ENCODE measurements at regions not wholly inside any gene's neighbourhood (a gene's known extent, or its start where the extent isn't known, plus 50 kb on each side); places are given as distances from the start of the nearest gene placed in this dataset.

DNA sequence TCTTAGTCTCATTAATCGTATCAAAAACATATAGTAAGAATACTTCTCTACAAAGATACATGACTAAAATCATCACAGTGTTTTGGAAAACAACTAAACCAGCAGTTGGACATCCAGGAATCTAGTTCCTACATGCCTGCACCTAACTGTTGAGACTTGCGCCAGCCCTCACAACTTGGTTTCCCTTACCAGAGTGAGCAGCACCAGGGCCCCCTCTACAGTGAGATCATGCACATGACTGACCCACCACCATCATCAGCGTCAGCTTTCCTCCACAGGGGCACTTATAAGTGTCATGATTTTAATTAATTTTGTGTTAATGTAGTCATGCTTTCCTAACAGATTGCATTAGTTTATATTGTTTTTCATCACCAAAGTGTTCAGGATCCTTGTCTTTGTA is 1322.0 kb downstream of the EFNB2 start:
- DNase-seq (ENCODE audit: low spot score) = no peak

DNA sequence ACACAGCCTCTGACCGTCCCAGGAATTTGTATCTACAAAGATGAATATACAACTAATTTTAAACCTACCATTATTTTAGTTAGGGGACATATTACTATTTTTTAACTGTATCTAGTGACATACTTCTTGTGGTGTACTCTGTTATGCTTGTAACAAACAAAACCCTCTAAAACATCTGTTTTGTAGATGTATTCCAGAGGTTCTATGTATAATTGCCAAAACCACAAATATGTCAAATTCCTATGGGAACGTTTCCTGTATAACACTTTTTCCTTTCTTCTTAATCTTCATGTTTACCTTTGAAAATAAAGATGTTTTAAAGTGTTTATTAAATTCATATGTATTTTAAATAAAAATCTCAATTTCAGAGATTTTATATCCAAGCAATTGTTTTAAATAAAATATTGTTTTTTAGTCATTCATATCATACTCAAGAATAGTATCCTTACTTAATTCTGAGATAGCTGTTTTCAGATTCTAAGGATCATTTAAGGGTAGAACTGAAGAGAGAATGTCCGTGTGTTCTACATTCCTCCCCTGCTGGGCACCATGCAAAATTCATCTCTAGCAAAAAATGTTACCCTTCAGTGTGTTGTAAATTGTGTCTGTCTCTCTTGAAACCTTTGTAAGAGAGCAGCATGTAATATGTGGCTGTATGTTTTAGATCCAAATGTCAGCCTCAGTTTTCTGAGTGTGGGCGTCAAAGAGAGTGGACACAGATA is 1327.7 kb downstream of the EFNB2 start:
- no peak for DNase-seq (ENCODE audit: low spot score)

DNA sequence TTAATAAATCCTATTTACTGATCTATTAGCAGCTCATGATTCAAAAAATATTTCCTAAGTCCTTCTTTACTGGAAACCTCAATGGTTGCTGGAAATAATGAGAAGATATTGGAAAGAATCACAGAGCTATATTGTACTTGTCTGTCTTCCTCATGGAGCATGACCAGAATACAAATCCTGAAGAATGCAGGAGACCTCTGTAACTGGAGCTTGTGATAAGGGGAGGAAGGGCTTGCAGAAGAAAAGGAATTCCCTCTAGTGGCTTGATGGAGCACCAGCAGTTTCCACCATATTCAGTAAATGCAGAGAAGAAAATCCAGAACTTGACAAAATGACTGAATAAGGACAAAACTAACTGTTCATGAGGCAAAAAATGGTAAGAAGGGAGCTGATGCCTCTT is 1333.1 kb downstream of the EFNB2 start:
- peak; percentile 8 for DNase-seq (ENCODE audit: low spot score)

DNA sequence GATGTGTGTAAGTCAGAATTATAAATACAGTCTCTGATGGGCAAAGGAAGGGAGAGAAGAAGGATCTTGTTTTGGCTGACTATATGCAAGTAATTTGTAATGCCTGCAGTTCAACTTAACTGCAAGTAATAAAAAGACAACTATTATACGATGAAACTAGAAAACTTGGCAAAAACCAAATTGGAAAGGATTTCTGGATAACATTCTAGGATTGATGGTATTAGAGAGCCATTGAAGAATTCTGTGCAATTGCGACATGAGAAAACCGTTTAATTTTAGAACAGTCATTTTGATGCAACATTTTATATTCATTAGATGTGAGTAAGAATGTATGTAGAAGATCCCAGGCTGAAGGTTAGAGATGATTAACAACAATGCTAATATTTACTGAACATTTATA is 1334.1 kb downstream of the EFNB2 start:
- no peak for DNase-seq (ENCODE audit: low spot score)

DNA sequence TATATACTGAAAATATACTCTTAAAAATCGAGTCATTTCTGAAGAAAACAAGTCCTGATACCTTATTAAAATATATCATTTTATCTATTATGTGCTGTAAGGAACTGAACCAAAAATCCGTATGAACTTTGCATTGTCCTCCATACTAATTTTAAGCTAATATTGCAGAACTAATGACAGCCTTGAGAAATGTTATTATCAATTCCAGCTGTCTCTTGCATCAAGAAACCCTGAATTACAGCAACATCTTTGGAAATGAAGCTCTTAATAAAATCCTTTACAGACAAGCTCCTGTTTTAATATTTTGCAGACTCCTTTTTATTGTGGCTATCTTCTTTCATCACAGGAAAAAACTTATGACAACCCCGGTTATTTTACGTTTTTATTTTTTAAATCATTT is 1335.3 kb downstream of the EFNB2 start:
- no peak for DNase-seq (ENCODE audit: low spot score)

DNA sequence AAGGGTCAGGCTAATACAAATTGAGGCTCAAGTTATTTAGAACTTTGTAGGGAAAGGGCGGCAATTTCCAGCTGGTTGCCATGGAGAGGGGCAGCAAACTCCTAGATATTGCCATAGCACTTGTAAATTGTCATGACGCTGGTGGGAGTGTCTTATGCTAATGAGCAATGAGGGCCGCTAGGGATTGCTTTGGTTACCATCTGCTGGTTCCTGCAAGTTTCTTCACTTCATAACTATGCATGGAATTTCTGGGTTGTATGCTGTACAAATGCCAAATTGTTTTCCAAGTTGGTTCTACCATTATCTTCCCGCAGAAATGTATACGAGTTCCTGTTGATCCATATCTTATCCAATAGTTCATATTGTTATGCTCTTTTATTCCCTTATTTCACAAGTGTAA is 1339.4 kb downstream of the EFNB2 start:
- DNase-seq (ENCODE audit: low spot score) = peak; percentile 12

DNA sequence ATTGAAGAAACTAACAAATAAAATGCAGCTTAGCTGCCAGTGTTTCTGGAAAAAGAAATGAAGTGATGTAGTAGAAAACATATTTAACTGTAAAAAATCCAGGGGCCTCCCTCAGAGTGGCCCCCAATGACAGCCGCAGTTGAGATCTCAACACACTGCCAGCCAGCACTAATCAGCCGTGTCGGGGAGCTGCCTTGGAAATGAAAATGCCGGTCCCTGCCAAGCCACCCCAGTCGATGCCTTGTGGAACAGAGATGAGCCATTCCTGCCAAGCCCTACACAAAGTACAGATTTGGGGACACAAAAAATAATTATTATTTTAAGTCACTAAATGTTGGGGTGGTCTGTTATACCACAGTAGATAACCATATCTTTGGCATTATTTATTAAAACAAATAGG is 1342.4 kb downstream of the EFNB2 start:
- no peak for DNase-seq (ENCODE audit: low spot score)

DNA sequence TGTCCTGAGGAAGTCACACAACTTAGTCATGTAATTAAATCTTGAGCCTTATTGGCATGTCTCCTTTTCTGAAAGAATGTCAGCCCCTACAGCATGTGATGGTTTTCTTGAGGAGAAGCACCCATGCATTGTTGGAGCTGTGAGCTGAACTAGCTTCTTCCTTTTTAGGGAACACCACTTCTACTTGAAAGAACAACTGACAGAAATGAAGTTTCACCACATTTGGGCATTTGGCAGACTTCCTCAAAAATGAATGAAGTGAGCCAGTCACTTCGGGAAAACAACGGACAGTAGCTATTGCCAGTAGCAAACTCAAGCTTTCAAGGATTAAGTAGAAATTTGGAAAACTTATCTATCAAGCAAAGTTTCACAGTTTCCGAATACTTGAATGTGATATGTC is 1351.3 kb downstream of the EFNB2 start:
- DNase-seq (ENCODE audit: low spot score) = no peak

DNA sequence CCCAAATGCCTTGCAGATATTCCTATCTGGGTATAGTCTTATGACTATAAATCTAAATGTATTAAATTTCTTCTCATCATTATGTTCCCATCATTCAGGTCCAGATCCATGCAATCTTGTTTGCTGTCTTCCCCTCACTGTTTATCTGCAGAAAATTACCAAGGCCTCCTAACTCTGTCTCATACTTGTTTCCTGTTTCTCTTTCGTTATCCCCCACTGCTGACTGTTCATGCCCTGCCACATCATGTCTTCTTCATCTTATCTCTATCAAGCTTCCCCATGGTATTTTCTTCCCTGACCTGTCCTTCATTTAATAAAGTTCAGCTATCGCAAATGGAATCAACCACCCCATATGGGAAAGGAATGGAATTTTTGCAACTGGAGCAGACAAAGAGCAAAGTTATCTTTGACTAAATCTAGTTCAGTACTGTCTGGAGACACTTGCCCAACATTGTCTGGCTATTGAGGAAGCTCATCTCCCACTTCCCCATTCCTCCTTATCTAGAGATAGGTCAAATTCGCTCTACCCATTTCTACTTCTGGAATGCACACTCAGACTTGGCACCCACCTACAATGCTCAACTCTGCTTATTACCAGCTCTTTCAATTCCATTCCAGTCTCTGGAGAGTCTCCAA is 1358.1 kb downstream of the EFNB2 start:
- no peak for DNase-seq (ENCODE audit: low spot score)

DNA sequence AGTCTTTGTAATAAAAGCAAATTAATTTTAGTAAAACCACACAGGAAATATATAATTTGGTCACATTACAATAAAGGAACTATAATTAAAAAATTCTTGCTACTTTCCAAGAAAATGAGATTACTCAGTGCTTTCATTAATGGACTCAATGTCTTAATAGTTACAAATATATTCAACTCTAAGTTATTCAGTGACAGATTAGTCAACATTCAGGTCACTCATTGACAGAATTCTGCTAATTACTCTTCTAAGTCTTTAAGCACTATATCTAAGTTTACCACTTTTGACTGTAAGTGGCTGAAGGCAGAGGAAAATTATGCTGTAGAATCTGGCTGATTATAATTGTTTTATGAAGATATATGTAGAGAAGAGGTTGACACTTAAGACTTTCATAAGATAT is 1365.0 kb downstream of the EFNB2 start:
- no peak for DNase-seq (ENCODE audit: low spot score)

DNA sequence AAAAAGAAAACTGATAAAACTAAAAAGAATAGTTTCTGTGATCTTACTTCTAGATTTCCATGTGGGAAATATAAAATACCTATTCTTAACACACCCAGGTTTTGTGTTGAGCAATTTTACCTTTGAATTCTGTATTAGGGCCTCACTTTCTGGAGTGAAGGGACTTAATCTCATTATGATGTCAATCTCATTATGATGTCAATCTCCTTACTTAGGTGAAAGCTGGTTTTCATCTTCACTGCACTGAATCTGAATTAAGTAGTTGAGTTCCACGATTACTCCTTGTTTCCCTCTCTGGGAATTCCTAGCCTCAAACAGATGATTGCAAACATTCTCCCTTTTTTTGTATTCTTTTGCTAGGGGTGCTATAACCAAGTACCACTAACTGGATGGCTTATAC is 1367.2 kb downstream of the EFNB2 start:
- no peak for DNase-seq (ENCODE audit: low spot score)

DNA sequence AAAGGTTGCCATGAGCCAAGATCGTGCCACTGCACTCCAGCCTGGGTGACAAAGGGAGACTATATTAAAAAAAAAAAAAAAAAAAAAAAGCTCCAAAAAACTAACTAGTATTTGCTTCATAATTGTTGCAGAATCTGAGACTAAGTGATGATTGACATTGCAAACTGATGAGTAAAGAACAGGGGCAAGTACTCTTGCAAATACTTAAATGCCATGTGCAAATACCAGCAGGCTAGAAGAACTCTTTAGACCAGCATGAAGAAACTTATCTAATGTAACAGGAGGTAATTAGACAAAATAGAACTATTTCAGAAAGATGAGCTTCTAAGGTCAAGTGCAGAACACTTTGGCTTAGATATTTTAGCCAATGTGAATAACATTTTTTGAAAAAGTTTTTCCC is 1368.1 kb downstream of the EFNB2 start:
- DNase-seq (ENCODE audit: low spot score) = no peak

DNA sequence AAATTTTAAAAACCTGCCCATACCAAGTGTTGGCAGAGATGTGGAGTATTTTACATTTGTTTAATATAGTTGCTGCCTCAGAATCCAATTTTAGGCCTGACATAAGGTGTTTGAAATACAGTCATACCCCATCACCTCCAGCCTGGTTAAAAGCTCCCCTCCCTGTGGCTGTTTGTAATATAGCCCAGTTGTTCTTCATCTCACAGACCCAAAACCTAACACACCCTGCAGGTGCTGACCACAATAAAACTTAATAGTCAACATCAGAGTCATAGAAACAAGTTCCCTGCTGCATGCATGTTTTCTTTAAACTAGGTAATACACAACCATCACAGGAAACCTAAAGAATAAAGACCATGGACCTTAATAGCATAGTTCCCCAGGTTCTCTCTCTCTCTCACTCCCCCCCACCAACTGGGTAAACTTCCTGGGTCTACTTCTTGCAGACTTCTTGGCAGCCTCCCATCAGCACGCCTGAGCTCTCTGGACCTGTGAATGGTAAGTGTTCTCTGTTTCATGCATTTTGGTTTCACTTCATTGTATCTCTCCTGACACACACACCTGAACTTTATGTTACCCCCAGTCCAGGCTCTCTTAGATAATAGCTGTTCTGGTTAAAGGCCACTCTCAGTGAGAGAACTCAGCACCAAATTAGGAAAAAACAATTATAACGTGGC is 1369.9 kb downstream of the EFNB2 start:
- DNase-seq (ENCODE audit: low spot score) = no peak

DNA sequence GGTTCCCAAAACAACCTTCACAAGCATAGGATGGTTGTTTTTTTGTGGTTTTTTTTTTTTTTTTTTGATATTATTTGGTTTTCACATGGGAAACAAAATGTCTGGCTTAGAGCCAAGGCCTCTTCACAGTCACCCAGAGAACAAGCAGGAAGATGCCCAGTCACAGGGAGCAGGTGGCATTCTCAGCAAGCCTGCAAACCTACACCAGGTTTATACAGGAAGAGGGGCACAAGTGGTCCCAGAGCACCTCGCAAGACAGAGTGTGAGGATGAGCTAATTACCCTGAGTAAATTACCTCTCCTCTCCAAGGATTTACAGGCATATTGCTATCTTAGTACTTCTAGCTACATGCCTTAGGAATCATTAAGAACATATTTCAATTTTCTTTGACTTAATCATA is 1375.6 kb downstream of the EFNB2 start:
- no peak for DNase-seq (ENCODE audit: low spot score)

DNA sequence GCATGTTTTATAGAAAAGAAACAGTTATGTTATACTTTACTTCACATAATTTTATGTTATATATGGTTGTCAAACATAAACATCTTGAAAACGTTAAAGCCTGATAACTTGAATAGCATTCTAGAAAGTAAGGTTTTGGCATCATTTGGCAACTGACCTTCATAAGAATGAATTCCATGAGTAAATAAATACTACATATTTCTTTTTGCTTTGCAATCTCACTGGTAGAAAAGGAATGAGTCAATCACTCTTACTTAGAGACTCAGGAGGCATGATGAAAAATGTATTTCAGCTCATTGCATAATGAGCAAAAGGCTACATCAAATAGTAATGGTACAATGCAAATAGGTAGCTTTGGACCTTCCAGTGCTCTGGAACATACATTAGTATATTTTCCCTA is 1381.9 kb downstream of the EFNB2 start:
- DNase-seq (ENCODE audit: low spot score) = no peak

DNA sequence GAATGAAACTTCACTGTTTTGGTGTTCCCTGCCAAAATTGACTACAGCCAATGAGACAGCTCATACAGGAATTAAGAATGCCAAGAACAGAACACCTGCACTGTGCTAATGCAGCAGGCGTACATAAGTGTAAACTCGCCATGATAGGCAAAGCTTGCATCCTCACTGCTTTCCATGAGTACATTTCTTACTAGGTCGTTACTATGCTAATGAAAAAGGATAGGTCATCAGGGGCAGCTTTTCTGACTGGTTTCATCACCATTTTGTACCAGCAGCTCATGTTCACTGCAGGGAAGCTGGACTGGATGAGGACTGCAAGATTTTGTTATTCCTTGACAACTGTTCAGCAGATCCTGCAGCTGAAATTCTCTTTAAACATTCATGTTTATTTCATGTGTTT is 1383.8 kb downstream of the EFNB2 start:
- DNase-seq (ENCODE audit: low spot score) = no peak

DNA sequence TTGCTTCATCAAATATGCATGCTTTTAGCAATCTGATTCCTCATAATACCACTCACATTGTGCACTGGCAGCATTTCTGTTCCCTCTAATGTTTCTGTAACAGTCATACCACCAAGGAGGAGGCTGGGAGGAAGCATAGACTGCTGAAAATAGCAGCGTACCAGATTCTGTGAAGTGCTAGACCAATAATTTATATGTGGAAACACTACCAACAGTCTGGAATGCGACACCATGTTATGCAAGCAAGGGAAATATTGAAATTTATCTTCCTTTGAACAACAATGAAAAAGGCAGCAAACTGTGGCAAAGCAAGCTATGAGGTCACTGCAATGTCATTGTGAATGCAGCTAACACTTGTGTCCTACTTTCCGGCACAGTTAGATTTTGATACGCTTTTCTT is 1388.0 kb downstream of the EFNB2 start:
- no peak for DNase-seq (ENCODE audit: low spot score)

DNA sequence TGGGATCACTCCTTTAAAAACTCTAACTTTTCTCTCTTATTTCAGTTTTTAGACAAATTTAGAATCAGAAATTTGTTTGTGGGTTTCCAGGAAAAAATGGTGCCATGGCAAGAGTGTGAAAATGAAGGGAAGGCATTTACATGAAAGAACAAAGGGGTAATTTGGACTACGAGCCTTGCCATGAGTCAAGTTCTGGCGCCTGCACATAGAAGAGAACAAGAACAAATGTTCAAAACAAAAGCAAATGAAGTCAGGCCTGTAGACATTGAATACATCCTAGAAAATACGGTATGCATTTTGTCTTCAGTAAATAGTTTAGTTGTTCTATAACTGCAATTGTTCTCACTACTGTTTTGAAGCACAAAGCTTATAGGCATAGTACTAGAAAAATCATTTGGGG is 1390.5 kb downstream of the EFNB2 start:
- DNase-seq (ENCODE audit: low spot score) = no peak

DNA sequence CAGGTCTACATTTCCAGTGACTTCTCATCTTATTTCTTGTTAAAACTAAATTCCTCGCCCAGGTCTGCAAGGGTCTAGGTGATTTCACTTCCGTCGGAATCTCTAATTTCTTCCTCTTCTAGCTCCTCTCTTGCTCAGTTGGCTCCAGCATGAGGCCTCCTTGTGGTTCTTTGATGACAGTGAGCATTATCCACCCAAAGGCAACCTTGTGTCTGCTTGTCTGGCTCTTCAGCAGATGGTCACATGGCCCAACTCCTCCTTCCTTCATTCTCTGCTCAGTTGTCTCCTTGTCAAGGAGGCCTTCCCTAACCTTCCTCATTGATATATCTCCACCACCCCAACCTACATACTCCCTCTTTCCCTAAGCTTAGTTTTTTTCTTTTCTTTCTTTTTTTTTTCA is 1391.4 kb downstream of the EFNB2 start:
- no peak for DNase-seq (ENCODE audit: low spot score)

DNA sequence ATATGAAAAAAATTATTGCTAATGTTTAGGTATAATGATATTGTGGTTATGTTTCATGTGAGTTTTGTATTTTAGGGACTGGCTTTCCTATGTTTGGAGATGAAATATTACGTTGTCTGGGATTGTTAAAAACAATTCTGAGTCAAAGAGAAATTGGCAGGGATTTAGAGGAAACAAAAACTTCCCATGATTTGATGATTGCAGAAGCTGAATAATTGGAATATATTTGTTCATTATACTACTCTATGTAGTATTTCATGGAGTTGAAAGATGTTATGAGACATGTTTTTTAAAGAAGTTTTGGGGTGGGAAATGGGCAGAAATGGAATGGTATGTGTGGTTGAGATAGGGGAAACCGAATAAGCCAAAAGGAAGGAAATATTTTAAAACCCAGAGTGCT is 1392.9 kb downstream of the EFNB2 start:
- no peak for DNase-seq (ENCODE audit: low spot score)

DNA sequence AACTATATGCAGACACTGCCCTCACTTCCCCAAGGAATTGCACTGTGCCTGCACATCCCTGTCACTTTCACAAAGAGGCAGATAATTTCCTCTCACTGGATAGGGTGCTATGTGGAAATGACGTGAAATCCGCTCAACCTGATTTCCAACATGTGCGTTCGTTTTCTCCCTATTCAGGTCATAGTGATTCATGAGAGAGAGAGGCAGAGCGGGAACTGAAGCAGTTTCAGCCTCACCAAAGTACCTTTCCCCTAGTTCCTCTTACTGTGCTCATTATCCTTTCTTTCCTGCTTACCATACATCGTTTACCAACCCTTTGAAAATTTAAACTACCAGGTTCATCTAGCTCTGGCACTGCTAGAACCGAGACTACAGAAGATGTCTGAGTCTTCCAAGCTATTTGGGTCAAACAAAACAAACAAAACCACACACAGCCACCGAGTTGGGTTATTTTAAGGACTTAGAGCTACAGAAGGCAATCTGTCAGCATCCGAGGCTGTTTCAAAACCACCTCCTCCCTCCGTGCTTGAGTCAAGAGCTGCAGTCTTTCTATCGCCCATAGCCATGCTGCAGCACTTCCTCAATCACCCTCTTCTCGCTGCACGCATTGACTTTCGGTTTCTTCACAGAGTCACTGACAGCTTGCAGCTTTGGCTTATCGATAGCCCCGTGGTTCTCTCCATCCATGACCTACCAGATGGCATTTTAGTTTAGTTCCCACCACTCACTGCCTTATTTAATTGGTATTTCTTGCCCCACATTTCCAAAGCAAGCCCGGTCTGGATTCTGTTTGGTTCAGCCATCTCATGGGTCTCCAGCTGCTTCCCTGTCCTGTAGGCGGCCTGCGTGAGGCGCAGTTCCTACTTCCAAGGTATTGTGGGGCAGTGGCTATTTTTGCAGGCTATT is 1395.8 kb downstream of the EFNB2 start:
- DNase-seq (ENCODE audit: low spot score) = peak; percentile 50

DNA sequence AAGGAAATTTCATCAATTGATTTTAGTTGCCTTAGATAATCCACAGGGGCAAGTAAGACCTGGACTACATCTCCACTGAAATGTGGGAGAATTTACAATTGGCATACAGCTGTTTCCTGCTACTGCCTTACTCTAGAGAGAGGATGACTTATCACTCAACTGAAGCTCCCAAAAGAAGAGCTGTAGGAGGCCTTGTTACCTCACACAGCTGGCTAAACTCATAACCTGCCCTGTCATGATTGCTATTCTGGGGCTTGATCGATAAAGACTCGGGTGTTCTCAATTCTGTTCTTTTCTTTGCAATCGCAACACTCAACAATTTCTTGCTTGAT is 1396.4 kb downstream of the EFNB2 start:
- DNase-seq (ENCODE audit: low spot score) = no peak
